HG03469 (cell line): ENCODE measurements at regions not wholly inside any gene's neighbourhood (a gene's known extent, or its start where the extent isn't known, plus 50 kb on each side); places are given as distances from the start of the nearest gene placed in this dataset.

ENCODE experiments used
- ATAC-seq: cut with Tn5 transposase; IDR thresholded peaks from one replicate; pipeline ENCODE4 v1.9.1; 2021; ENCODE audit warnings: mild to moderate bottlenecking, moderate library complexity, moderate number of reproducible peaks; ENCODE audit not compliant: unreplicated experiment

- no peak for ATAC-seq
Measured at GRCh38 chr2:103921161-103921560, 932.8 kb upstream of the POU3F3 start.

- no peak for ATAC-seq
Measured at GRCh38 chr2:103942199-103942598, 911.7 kb upstream of the POU3F3 start.

GRCh38 chr2:103945083-103945482, 908.8 kb upstream of the POU3F3 start:
- no peak for ATAC-seq

GRCh38 chr2:103959174-103960128, 894.5 kb upstream of the POU3F3 start:
- no peak for ATAC-seq

GRCh38 chr2:103960129-103960513, 893.8 kb upstream of the POU3F3 start:
- ATAC-seq, result no peak

GRCh38 chr2:103960951-103961350, 893.0 kb upstream of the POU3F3 start:
- ATAC-seq, result no peak

GRCh38 chr2:103961862-103962261, 892.1 kb upstream of the POU3F3 start:
- ATAC-seq, result no peak

GRCh38 chr2:103962670-103963069, 891.2 kb upstream of the POU3F3 start:
- no peak for ATAC-seq

GRCh38 chr2:103963146-103963725, 890.7 kb upstream of the POU3F3 start:
- ATAC-seq, result no peak

- ATAC-seq, result no peak
Measured at GRCh38 chr2:103977241-103977640, 876.7 kb upstream of the POU3F3 start.

GRCh38 chr2:103977668-103978067, 876.2 kb upstream of the POU3F3 start:
- ATAC-seq, result no peak

- no peak for ATAC-seq
Measured at GRCh38 chr2:103980401-103980800, 873.5 kb upstream of the POU3F3 start.

- ATAC-seq, result no peak
Measured at GRCh38 chr2:103982691-103983090, 871.2 kb upstream of the POU3F3 start.

- no peak for ATAC-seq
Measured at GRCh38 chr2:103986001-103986400, 867.9 kb upstream of the POU3F3 start.

- no peak for ATAC-seq
Measured at GRCh38 chr2:103991591-103991990, 862.3 kb upstream of the POU3F3 start.

- ATAC-seq, result no peak
Measured at GRCh38 chr2:104004821-104005220, 849.1 kb upstream of the POU3F3 start.

- no peak for ATAC-seq
Measured at GRCh38 chr2:104016801-104017200, 837.1 kb upstream of the POU3F3 start.

GRCh38 chr2:104023306-104023705, 830.6 kb upstream of the POU3F3 start:
- no peak for ATAC-seq

- no peak for ATAC-seq
Measured at GRCh38 chr2:104023765-104024164, 830.1 kb upstream of the POU3F3 start.

GRCh38 chr2:104025295-104025694, 828.6 kb upstream of the POU3F3 start:
- ATAC-seq, result no peak

GRCh38 chr2:104026725-104027124, 827.2 kb upstream of the POU3F3 start:
- ATAC-seq, result no peak

GRCh38 chr2:104027321-104027720, 826.6 kb upstream of the POU3F3 start:
- ATAC-seq, result no peak
